ENCODE measurements at regions not wholly inside any gene's neighbourhood (a gene's known extent, or its start where the extent isn't known, plus 50 kb on each side); places are given as distances from the start of the nearest gene placed in this dataset.

DNA sequence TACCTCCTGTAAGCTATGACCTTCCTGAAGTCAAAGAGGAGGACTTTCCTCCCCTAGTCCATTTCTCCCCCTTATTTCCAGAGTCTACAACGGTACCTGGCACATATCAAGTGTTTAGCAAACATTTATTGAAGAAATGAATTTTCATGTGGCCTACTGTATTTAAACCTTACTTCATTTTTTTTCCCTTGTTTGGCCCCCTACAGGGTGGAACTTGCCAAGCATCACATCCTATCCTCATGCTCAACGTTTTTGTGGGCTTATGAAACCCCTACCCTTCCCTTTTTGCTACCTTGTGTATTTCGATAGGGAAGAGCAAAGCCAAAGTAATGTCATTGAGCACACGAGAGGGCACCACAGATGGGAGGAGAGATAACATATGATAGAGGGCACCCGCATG, 1857.8 kb upstream of the WWC1 start:
- no peak overlapping the region for H3K4me3 ChIP-seq
- TF ChIP-seq, protein P1, sequence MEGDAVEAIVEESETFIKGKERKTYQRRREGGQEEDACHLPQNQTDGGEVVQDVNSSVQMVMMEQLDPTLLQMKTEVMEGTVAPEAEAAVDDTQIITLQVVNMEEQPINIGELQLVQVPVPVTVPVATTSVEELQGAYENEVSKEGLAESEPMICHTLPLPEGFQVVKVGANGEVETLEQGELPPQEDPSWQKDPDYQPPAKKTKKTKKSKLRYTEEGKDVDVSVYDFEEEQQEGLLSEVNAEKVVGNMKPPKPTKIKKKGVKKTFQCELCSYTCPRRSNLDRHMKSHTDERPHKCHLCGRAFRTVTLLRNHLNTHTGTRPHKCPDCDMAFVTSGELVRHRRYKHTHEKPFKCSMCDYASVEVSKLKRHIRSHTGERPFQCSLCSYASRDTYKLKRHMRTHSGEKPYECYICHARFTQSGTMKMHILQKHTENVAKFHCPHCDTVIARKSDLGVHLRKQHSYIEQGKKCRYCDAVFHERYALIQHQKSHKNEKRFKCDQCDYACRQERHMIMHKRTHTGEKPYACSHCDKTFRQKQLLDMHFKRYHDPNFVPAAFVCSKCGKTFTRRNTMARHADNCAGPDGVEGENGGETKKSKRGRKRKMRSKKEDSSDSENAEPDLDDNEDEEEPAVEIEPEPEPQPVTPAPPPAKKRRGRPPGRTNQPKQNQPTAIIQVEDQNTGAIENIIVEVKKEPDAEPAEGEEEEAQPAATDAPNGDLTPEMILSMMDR (IDR thresholded peaks at IDR 0.05) = no peak
- DNase-seq (ENCODE audit: low spot score) = no peak
- H3K27ac ChIP-seq = no peak overlapping the region

DNA sequence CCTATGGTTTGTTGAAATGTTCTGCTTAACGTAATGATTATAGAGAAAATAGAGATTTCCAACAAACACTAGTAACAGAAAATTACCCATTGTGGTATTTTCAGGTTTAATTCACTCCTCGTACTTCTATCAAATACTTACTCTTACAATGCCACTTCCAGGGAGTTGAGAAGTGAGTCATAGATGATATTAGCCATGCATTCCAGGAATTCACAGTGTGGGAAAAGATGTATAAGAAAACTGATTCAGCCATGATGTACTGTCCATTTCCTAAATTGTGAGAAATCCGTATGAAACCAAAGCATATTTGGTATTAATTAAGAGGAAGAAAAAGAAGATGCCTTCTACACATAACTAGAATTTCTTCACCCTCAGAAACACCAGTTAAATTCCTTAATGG, 1854.6 kb upstream of the WWC1 start:
- TF ChIP-seq, protein P1 (IDR thresholded peaks at IDR 0.05) = no peak
- Histone ChIP-seq H3K4me3 (no peak overlapping the region), H3K27ac (no peak overlapping the region)
- no peak for DNase-seq (ENCODE audit: low spot score)

DNA sequence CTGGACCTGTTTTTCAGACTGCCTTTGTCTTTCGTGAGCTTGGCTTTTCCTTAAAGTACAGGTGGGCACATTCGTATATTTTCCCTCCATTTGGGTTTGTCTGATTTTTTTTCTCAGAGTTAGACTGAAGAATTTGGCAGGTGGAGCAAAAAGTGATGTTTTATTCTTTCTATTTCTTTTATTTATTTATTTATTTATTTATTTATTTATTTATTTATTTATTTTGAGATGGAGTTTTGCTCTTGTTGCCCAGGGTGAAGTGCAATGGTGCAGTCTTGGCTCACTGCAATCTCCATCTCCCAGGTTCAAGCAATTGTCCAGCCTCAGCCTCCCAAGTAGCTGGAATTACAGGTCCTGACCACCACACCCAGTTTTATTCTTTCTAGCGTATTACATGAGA, 1805.1 kb upstream of the WWC1 start:
- no peak for DNase-seq (ENCODE audit: low spot score)
- no peak overlapping the region for H3K27ac ChIP-seq
- TF ChIP-seq, protein P1 (IDR thresholded peaks at IDR 0.05) = no peak
- H3K4me3 ChIP-seq = no peak overlapping the region

DNA sequence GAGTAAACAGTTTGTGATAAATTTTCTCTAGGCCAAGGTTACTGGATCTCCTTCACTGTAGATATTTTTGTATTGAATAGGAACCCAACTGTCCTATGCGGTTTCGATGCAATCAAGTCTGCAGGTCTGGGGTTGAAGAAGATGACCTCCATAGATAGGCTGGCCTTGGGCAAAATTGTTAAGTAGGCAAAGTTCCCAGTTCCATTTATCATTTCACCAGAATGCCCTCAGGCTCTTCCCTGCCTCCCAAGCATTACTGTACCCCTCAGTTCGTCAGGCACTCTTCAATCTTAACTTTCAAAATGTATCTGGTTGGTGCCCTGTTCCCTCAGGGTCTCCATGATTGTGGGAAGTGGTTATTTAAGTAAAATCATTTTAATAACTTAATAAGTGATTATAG, 1802.9 kb upstream of the WWC1 start:
- DNase-seq (ENCODE audit: low spot score) = no peak
- Histone ChIP-seq H3K27ac (no peak overlapping the region), H3K4me3 (no peak overlapping the region)
- TF ChIP-seq, protein P1 (IDR thresholded peaks at IDR 0.05) = no peak

DNA sequence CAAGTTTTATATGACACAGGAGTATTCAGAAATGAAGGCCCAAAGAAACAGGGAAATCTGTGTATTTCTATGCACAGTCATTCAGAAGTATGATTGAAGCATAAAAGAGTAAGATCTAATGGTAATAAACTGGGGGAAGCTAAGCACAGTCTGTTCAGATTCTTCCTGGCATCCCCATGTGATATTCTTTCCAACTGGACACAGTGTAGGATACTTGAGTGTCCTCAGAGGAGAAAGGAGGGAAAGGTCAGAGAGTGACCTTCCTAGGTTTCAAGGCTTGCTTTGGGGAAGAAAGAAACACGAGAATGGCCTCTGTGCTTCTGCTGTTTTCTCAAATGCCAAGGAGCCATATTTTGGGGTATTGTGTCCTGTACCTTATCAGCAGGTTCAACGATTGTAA, 1798.4 kb upstream of the WWC1 start:
- H3K27ac ChIP-seq = no peak overlapping the region
- TF ChIP-seq, protein P1 (IDR thresholded peaks at IDR 0.05) = no peak
- no peak overlapping the region for H3K4me3 ChIP-seq
- no peak for DNase-seq (ENCODE audit: low spot score)

DNA sequence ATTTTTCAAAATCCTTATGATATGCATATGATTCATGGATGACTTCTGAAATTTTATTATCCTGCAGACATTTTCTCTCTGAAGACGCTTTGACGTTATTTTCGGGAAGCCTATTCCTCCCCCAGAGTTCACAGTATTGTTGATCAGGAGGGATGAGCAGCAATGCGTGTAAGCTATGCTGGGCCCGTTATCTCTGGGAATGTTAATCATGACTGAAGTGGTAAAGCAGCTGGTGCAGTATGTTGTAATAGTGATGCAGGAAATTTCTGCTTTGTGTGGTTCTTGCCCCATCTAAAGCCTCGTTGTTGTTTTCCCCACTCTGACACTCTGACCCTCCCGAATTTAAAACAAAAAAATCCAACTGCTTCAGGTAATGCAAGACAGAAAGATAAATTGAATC, 1797.8 kb upstream of the WWC1 start:
- H3K4me3 ChIP-seq = no peak overlapping the region

DNA sequence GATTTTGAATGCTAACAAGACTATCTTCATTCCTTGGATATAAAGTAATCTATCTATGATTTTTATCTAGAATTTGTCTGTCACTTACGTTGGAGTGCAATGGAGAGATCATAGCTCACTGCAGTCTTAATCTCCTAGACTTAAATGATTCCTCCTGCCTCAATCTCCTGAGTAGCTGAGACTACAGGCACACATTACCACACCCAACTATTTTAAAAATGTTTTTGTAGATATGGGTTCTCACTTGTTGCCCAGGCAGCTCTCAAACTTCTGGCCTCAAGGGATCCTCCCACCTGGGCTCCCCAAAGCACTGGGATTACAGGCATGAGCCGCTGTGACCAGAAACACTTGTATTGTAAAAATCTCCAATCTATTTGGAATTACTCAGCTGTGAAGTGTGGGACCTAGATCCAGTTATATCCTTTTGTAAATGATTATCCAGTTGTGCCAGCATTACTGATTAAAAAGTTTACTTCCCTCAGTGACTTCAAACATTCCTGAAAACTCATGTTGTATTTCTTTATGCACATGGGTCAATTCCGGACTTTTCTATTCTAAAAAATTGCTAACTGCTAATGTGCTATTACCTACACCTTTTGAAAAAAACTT, 1793.8 kb upstream of the WWC1 start:
- no peak for DNase-seq (ENCODE audit: low spot score)
- Histone ChIP-seq H3K27ac (no peak overlapping the region), H3K4me3 (no peak overlapping the region)
- TF ChIP-seq, protein P1 (IDR thresholded peaks at IDR 0.05) = no peak

More for the DNA sequence above, 1797.8 kb upstream of the WWC1 start:
- DNase-seq (ENCODE audit: low spot score) = no peak
- no peak overlapping the region for H3K27ac ChIP-seq
- TF ChIP-seq, protein P1 (IDR thresholded peaks at IDR 0.05) = no peak
